ENCODE measurements at regions not wholly inside any gene's neighbourhood (a gene's known extent, or its start where the extent isn't known, plus 50 kb on each side); places are given as distances from the start of the nearest gene placed in this dataset.

- no peaks in the 10 kb centered on the region for H3K79me2 ChIP-seq (ENCODE audit: control insufficient read depth, insufficient read depth, low read length)
- TF ChIP-seq, protein P1, sequence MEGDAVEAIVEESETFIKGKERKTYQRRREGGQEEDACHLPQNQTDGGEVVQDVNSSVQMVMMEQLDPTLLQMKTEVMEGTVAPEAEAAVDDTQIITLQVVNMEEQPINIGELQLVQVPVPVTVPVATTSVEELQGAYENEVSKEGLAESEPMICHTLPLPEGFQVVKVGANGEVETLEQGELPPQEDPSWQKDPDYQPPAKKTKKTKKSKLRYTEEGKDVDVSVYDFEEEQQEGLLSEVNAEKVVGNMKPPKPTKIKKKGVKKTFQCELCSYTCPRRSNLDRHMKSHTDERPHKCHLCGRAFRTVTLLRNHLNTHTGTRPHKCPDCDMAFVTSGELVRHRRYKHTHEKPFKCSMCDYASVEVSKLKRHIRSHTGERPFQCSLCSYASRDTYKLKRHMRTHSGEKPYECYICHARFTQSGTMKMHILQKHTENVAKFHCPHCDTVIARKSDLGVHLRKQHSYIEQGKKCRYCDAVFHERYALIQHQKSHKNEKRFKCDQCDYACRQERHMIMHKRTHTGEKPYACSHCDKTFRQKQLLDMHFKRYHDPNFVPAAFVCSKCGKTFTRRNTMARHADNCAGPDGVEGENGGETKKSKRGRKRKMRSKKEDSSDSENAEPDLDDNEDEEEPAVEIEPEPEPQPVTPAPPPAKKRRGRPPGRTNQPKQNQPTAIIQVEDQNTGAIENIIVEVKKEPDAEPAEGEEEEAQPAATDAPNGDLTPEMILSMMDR (conservative IDR thresholded peaks at IDR 0.05 in 1 of 2, IDR thresholded peaks at IDR 0.05 in 1 of 2; ENCODE audit: low read depth in 1 of 2, low read length in 2 of 2): no peak
- TF ChIP-seq EZH2 (IDR thresholded peaks at IDR 0.05; ENCODE audit: low read length, missing control alignments): no peak
- H2AFZ ChIP-seq (ENCODE audit: low read length): no peak overlapping the region
- no peak overlapping the region for H3K9ac ChIP-seq (ENCODE audit: insufficient read depth, low read length)
- H3K27ac ChIP-seq (ENCODE audit: insufficient read depth, low read length): no peak overlapping the region
- H3K9me3 ChIP-seq (ENCODE audit: control insufficient read depth, insufficient read depth, low read depth, low read length): no peaks in the 10 kb centered on the region
- H3K4me2 ChIP-seq (ENCODE audit: extremely low read depth, insufficient read depth, low read length): no peak overlapping the region
- no peaks in the 10 kb centered on the region for H4K20me1 ChIP-seq (ENCODE audit: control insufficient read depth, extremely low read depth, insufficient read depth, low read length)
- no peaks in the 10 kb centered on the region for H3K36me3 ChIP-seq (ENCODE audit: control insufficient read depth, insufficient read depth, low read length)
- no peaks in the 10 kb centered on the region for H3K4me1 ChIP-seq (ENCODE audit: control insufficient read depth, extremely low read depth, insufficient read depth, low read length)
- H3K4me3 ChIP-seq (replicated peaks in 1 of 4; ENCODE audit: control extremely low read depth in 1 of 4, insufficient read depth in 1 of 4, low read depth in 3 of 4, low read length in 4 of 4): no peak overlapping the region
- no peak for DNase-seq (ENCODE audit: low read depth in 2 of 2)
- H3K27me3 ChIP-seq (ENCODE audit: control insufficient read depth, insufficient read depth, low read length): no peaks in the 10 kb centered on the region
Measured at GRCh38 chr7:114062810-114063209, 144.0 kb upstream of the PPP1R3A start.

GRCh38 chr7:114051871-114052331, 133.1 kb upstream of the PPP1R3A start:
- Histone ChIP-seq H3K36me3 (ENCODE audit: control insufficient read depth, insufficient read depth, low read length) (no peaks in the 10 kb centered on the region), H3K4me3 (replicated peaks in 1 of 4; ENCODE audit: control extremely low read depth in 1 of 4, insufficient read depth in 1 of 4, low read depth in 3 of 4, low read length in 4 of 4) (no peak overlapping the region), H3K4me1 (ENCODE audit: control insufficient read depth, extremely low read depth, insufficient read depth, low read length) (no peaks in the 10 kb centered on the region), H3K9me3 (ENCODE audit: control insufficient read depth, insufficient read depth, low read depth, low read length) (no peaks in the 10 kb centered on the region), H4K20me1 (ENCODE audit: control insufficient read depth, extremely low read depth, insufficient read depth, low read length) (no peaks in the 10 kb centered on the region), H3K79me2 (ENCODE audit: control insufficient read depth, insufficient read depth, low read length) (no peaks in the 10 kb centered on the region), H3K4me2 (ENCODE audit: extremely low read depth, insufficient read depth, low read length) (no peak overlapping the region), H2AFZ (ENCODE audit: low read length) (no peak overlapping the region), H3K27ac (ENCODE audit: insufficient read depth, low read length) (no peak overlapping the region), H3K27me3 (ENCODE audit: control insufficient read depth, insufficient read depth, low read length) (no peaks in the 10 kb centered on the region), H3K9ac (ENCODE audit: insufficient read depth, low read length) (no peak overlapping the region)
- TF ChIP-seq EZH2 (IDR thresholded peaks at IDR 0.05; ENCODE audit: low read length, missing control alignments): no peak
- TF ChIP-seq, protein P1 (conservative IDR thresholded peaks at IDR 0.05 in 1 of 2, IDR thresholded peaks at IDR 0.05 in 1 of 2; ENCODE audit: low read depth in 1 of 2, low read length in 2 of 2): no peak
- DNase-seq (ENCODE audit: low read depth in 2 of 2): no peak

DNA sequence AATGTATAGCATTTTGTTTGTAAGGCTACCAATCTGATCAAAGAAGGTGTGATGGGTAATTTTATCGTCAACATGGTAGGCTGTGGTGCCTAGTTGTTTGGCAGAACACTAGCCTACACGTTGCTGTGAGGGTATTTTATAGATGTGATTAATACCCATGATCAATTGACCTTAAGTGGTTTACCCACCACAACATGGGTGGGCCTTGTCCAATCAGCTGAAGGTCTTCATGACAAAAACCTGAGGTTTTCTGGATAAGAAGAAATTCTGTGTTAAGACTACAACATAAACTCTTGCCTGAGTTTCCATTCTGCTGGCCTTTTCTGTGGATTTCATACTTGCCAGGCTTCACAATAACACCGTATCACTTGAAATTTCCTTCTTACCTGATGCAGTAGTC, 131.8 kb upstream of the PPP1R3A start:
- H3K4me1 ChIP-seq (ENCODE audit: control insufficient read depth, extremely low read depth, insufficient read depth, low read length): no peaks in the 10 kb centered on the region
- H3K9ac ChIP-seq (ENCODE audit: insufficient read depth, low read length): no peak overlapping the region
- no peaks in the 10 kb centered on the region for H3K36me3 ChIP-seq (ENCODE audit: control insufficient read depth, insufficient read depth, low read length)
- H3K27me3 ChIP-seq (ENCODE audit: control insufficient read depth, insufficient read depth, low read length): no peaks in the 10 kb centered on the region
- TF ChIP-seq, protein P1 (conservative IDR thresholded peaks at IDR 0.05 in 1 of 2, IDR thresholded peaks at IDR 0.05 in 1 of 2; ENCODE audit: low read depth in 1 of 2, low read length in 2 of 2): no peak
- TF ChIP-seq EZH2 (IDR thresholded peaks at IDR 0.05; ENCODE audit: low read length, missing control alignments): no peak
- H3K79me2 ChIP-seq (ENCODE audit: control insufficient read depth, insufficient read depth, low read length): no peaks in the 10 kb centered on the region
- H3K9me3 ChIP-seq (ENCODE audit: control insufficient read depth, insufficient read depth, low read depth, low read length): no peaks in the 10 kb centered on the region
- no peaks in the 10 kb centered on the region for H4K20me1 ChIP-seq (ENCODE audit: control insufficient read depth, extremely low read depth, insufficient read depth, low read length)
- no peak for DNase-seq (ENCODE audit: low read depth in 2 of 2)
- H3K27ac ChIP-seq (ENCODE audit: insufficient read depth, low read length): no peak overlapping the region
- no peak overlapping the region for H2AFZ ChIP-seq (ENCODE audit: low read length)
- H3K4me3 ChIP-seq (replicated peaks in 1 of 4; ENCODE audit: control extremely low read depth in 1 of 4, insufficient read depth in 1 of 4, low read depth in 3 of 4, low read length in 4 of 4): no peak overlapping the region
- no peak overlapping the region for H3K4me2 ChIP-seq (ENCODE audit: extremely low read depth, insufficient read depth, low read length)
